ENCODE measurements at regions not wholly inside any gene's neighbourhood (a gene's known extent, or its start where the extent isn't known, plus 50 kb on each side); places are given as distances from the start of the nearest gene placed in this dataset.

DNA sequence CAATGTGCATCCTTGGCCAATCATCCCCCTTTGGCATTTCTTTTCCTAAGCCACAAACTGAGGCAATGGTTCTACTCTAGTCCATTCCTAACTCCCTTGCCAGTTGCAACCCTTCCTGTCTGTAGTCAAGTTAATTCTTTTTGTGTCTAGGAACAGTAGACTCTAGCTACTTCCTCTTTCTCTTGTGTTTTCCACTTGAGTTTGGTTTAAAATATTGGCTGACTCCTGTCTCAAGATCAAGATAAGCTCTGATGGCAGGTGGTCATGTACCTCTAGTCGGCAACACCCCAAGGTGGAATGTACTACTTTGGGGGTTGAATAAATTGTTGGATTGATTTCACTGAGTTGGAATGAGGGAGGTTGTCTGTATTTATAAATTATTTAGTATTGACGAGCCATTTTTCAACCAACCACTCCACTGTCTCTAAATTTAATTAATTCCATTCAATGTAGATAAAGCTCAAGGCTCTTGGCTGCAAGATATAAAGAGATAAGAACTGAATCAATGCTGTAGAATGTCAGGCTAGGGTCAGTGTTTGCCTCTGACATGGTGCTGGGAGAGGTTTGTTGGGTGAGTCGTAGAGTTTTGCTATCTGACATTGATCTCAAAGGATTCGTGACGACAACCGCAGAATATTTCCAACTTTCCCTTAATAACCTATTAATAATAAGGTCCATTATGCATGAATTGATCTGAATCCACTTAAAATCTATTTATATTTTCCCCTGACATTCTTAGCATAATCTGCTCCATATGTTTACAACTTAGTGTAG, 188.7 kb upstream of the APCDD1 start:
- DNase-seq = no peak
- TF ChIP-seq POLR2A (IDR thresholded peaks at IDR 0.05; ENCODE audit: low read length) = no peak
- TF ChIP-seq GATA1 (IDR thresholded peaks at IDR 0.05; ENCODE audit: low read depth, low read length) = no peak

DNA sequence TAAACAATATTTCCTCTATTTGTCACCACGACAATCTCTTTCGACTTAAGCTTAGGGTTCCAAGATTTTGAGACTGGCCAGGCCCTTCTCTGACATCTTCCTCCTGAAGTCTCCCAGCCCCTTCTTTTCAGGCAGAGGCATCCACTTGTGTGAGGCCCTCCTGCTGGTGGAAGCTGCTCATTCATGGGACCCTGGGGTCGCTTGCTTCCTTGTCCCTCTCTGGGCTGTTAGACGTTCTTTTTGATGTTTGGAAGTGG, 188.2 kb upstream of the APCDD1 start:
- TF ChIP-seq GATA1 (IDR thresholded peaks at IDR 0.05; ENCODE audit: low read depth, low read length) (no peak), POLR2A (IDR thresholded peaks at IDR 0.05; ENCODE audit: low read length) (no peak)
- no peak for DNase-seq

DNA sequence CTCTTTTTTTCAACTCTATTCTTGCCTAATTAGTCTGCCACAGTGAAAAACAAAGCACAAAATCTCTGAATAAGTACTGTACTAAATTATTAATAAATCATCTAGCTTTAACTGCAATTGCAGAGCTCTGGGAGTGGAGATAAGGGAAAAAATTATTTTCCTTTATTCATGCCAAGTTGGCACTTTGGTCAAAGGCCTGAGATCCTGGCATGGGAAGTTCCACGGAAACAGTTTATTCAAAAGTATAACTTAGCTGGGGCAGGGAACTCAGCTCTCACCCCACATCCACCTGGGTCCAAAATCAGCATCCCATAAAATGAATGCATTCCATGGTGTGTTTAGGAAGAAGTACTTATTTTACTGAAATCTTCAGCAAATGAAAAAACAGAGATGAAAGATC, 185.2 kb upstream of the APCDD1 start:
- no peak for TF ChIP-seq GATA1 (IDR thresholded peaks at IDR 0.05; ENCODE audit: low read depth, low read length)
- TF ChIP-seq POLR2A (IDR thresholded peaks at IDR 0.05; ENCODE audit: low read length) = no peak
- DNase-seq = no peak

DNA sequence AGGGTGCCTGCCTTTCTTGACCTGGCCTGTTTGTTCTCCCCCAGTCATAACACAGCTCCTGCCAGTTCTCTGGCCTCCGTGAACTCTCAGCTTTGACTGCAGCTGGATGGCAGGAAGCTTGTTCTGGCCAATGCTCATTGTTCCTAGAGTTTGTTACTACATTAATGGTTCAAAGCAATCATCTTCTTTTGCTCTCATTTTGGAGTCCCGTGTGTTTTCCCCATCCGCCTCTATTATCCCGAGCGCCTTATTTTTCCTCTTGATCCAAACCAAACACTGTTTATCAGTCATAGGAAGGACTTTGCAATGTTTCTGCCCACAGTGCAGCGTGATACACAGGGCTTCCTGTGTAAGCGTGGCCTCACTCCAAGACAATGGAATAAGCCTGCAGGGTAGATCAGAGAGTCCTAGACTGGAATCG, 184.3 kb upstream of the APCDD1 start:
- no peak for TF ChIP-seq GATA1 (IDR thresholded peaks at IDR 0.05; ENCODE audit: low read depth, low read length)
- no peak for TF ChIP-seq POLR2A (IDR thresholded peaks at IDR 0.05; ENCODE audit: low read length)
- no peak for DNase-seq

DNA sequence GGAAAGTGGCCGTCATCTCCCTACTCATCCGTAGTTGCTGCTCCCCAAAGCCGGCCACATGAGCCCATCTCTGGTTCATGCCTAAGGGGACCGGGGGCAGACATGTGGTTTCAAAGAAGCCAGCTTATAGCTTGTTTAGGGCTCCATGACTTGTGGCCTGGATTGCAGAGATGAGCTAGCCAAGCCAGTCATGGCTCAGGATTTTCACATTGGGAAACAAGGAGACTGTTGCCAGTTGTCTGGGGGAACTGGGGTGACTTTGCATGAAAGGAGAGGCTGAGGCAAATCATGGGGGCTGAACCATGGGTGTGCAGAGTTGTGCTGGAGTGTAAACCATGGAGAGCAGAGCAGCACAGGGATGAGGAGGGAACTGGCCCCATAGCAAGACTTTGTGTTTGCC, 183.0 kb upstream of the APCDD1 start:
- DNase-seq = no peak
- TF ChIP-seq GATA1 (IDR thresholded peaks at IDR 0.05; ENCODE audit: low read depth, low read length) (no peak), POLR2A (IDR thresholded peaks at IDR 0.05; ENCODE audit: low read length) (no peak)

DNA sequence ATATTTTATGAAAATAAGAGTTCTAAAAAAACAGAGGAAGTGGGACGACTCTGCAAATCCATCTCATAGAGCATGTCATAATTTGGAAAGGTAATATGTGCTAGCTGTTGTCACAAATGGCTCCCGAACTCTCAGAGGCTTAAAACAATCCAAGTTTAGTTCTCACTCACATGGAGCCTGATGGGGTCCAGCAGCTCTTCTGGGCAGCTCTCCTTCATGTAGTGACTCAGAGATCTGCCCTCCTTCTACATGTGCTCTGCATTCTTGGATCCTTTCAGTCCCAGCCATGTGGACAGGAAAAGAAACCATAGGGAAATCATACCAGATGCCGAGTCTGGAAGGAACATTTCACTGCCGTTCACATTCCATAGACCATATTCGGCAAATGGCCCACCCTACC, 180.1 kb upstream of the APCDD1 start:
- TF ChIP-seq POLR2A (IDR thresholded peaks at IDR 0.05; ENCODE audit: low read length) (no peak), GATA1 (IDR thresholded peaks at IDR 0.05; ENCODE audit: low read depth, low read length) (no peak)
- DNase-seq = no peak

DNA sequence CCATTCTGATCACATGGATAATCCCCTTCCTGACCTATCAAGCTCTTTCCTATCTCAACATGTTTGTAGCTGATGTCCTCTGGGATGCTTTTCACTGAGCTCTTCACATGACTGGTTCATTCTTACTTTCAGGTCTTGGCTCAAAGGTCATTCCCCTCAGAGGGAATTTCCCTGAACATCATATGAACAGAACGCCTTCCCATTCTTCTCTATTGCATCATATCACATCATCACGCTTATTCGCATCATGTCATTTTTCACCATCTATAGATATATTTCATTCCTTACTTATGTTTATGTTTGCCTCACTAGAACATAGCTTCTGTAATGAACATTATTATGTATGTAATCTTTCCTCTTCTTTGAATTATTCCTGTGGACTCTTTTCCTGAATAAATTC, 178.9 kb upstream of the APCDD1 start:
- DNase-seq = no peak
- TF ChIP-seq POLR2A (IDR thresholded peaks at IDR 0.05; ENCODE audit: low read length) (no peak), GATA1 (IDR thresholded peaks at IDR 0.05; ENCODE audit: low read depth, low read length) (no peak)

DNA sequence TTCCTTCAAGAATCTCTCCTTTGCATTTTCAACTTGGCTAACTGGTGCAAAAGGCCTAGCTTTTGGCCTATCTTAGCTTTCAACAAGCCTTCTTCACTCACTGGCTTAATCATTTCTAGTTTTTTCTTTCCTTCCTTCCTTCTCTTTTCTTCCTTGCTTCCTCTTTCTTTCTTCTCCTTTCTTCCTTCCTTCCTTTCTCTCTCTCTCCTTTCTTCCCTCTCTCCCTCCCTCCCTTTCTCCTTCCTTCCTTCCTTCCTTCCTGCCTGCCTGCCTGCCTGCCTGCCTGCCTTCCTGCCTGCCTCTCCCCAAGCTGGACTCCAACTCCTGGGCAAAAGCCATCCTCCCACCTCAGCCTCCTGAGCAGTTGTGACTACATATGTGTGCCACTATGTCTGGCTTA, 176.2 kb upstream of the APCDD1 start:
- DNase-seq = no peak
- TF ChIP-seq GATA1 (IDR thresholded peaks at IDR 0.05; ENCODE audit: low read depth, low read length) (no peak), POLR2A (IDR thresholded peaks at IDR 0.05; ENCODE audit: low read length) (no peak)

DNA sequence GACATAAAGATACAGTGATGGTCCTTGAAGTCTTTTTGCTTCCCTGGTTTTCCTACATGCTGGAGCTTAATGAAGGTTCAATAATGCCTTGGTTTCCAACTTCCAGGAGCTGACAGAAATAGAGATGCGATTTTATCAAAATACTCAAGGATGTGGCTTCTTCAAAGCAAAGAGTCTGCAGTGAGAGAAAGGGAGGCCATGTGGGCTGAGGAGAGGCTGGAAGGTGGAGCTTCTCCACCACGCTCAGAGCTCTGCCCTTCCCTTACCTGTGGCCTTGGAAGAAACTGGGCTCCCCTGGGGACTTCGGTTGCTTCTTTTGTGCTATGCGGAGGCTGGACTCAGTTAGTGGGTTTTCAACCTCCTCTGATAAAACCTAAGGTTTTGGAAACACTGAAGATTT, 175.0 kb upstream of the APCDD1 start:
- TF ChIP-seq POLR2A (IDR thresholded peaks at IDR 0.05; ENCODE audit: low read length) (no peak), GATA1 (IDR thresholded peaks at IDR 0.05; ENCODE audit: low read depth, low read length) (no peak)
- no peak for DNase-seq

DNA sequence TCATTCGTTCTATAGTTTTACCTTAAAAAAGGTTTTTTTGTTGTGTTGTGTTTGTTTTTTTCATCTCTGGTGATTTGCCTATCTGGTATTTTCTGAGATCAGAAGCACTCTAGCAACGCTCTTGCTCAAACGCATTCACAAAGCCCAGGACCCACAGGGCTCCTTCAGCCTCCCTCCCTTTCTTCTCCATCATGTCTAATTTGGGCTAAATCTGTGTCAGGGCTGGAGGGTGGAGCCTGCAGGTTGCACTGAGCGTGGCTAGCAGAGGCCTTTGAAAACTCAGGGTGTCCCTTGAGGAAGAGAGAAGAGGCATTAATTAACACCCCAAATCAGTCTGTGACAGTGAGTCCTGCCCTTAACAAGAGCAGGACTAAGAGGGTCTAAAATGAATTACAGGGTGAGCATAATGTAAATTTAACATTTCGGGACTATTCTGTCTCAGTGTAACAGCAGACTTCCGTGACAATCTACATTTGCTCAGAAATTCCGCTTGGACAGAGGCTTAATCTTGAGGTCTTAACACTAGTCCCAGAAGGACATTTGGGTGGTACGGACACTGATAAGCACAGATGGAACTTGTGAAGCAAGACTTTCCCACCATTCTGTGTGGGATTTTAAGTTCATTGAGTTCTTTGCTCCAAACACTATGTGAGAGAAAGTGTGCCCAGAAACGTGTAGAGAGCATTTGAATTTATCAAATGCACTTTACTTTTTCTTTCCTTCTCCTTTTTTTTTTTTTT, 174.4 kb upstream of the APCDD1 start:
- TF ChIP-seq GATA1 (IDR thresholded peaks at IDR 0.05; ENCODE audit: low read depth, low read length) (no peak), POLR2A (IDR thresholded peaks at IDR 0.05; ENCODE audit: low read length) (no peak)
- no peak for DNase-seq

DNA sequence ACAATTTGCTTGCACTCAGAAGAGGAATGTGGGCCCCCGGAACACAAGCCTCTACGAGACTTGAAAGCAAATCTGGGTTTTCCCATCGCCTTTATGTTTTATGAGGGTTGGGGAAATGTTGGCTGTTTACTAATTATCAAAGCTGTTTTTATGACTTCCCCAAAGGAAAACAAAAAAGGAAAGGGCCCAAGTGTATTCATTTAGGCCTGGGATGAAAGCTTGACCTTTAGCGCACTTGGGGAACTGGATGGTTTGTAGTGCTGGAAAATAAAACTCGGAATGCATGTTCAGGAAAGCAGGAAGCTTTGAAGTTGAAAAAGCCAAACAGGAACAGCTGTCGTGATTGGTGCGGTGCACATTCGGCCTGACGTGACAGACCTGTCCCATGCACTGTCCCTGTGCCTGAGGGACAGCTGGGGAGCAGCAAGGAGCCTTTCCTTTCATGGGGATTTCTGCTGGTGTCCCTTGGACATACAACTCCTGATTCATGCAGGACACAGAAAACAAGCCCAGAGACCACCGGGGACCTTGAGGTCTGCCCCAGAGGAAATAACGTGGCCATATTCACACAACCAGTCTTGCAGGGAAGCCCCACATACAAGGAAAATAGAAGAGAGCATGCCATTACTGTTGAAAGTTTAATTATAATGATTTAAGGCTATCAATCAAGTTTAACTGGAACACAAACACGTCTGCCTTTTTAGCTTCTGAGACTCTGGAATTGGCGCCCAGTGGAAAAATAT, 169.7 kb upstream of the APCDD1 start:
- DNase-seq = no peak
- TF ChIP-seq GATA1 (IDR thresholded peaks at IDR 0.05; ENCODE audit: low read depth, low read length) (no peak), POLR2A (IDR thresholded peaks at IDR 0.05; ENCODE audit: low read length) (no peak)

DNA sequence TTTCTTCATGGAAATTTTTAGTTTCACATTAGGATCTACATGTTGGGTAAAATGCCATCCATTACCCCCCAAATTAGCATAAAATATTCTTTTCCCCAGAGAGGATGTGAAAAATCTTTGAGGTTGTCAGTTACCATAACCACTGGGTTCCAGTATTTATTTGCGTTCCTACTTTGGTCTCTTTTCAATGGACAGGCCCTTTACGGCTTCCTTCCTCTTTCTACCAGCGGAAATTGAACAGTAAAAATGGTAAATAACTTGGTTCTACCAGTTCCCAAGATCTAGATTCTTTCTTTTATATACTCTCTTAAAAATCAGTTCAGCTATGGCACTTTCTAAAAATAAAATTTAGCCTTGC, 169.2 kb upstream of the APCDD1 start:
- TF ChIP-seq POLR2A (IDR thresholded peaks at IDR 0.05; ENCODE audit: low read length) = no peak
- no peak for TF ChIP-seq GATA1 (IDR thresholded peaks at IDR 0.05; ENCODE audit: low read depth, low read length)
- DNase-seq = no peak

DNA sequence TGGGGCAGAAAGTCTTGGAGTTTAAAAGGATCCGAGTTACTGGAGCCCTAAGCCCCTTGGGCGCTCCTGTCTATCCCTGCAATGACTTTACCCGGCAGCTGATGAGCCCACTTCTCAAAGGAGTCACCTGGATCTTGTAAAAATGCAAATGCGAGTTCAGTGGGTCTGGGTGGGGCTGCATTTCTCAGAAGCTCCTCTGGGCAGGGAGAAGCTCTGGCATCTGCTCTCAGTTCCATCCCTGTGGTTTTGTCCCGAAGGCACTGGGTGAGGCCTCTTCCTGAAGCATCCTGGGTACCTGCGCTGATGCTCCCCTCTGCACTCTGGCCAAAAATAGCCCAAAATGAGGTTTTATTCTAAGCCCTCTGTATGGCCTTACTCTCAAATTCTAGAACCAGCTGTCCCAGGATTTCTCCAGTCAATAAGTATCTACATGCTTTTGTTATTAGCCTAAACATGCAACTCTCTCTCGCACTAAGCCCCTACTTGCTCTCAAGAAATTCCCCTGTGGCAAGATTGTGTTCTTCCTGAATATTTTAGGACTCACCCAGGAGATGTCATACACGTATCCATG, 167.8 kb upstream of the APCDD1 start:
- no peak for TF ChIP-seq POLR2A (IDR thresholded peaks at IDR 0.05; ENCODE audit: low read length)
- TF ChIP-seq GATA1 (IDR thresholded peaks at IDR 0.05; ENCODE audit: low read depth, low read length) = no peak

DNA sequence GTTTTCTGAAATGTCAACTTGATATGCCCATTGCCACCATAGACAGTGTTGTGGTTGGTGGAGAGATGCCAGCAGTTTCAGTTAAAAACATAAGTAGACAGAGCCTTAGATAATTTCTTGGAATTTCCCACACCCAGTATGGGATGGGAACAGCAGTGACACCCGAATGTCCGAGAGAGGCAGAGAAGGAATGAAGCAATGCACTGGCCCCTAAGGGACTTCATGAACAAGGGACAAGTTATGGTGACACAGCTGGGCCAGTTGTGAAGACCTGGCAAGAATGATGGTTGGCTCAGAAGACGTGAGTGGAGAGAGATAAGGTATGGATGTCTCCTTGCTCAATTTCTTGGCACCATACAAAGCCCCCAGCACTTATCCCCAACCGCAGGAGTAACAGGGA, 165.2 kb upstream of the APCDD1 start:
- TF ChIP-seq POLR2A (IDR thresholded peaks at IDR 0.05; ENCODE audit: low read length) (no peak), GATA1 (IDR thresholded peaks at IDR 0.05; ENCODE audit: low read depth, low read length) (no peak)
- DNase-seq = no peak

More for the DNA sequence above, 167.8 kb upstream of the APCDD1 start:
- no peak for DNase-seq

Data from erythroblast (primary cell).